GM21423 (cell line): ENCODE measurements at regions not wholly inside any gene's neighbourhood (a gene's known extent, or its start where the extent isn't known, plus 50 kb on each side); places are given as distances from the start of the nearest gene placed in this dataset.
"Not testable (repeated sequence)": the region's sequence is repeated elsewhere in the genome, so short reads cannot be mapped to it uniquely, and the experiment has no call there.

Source experiments
- ATAC-seq: cut with Tn5 transposase; IDR thresholded peaks from one replicate; pipeline ENCODE4 v1.9.1; 2021; ENCODE audit warnings: mild to moderate bottlenecking, moderate library complexity; ENCODE audit not compliant: unreplicated experiment

GRCh38 chr21:22359599-22359998 lies 1361.4 kb downstream of the NCAM2 start:
- ATAC-seq = not testable (repeated sequence)

GRCh38 chr21:22363504-22363903 lies 1365.3 kb downstream of the NCAM2 start:
- no peak for ATAC-seq

- ATAC-seq = no peak
Measured at GRCh38 chr21:22364163-22364562, 1366.0 kb downstream of the NCAM2 start.

GRCh38 chr21:22374218-22374969 lies 1376.2 kb downstream of the NCAM2 start:
- no peak for ATAC-seq

GRCh38 chr21:22377795-22378194 lies 1379.6 kb downstream of the NCAM2 start:
- ATAC-seq = not testable (repeated sequence)

GRCh38 chr21:22393324-22393723 lies 1395.1 kb downstream of the NCAM2 start:
- ATAC-seq = no peak

GRCh38 chr21:22395965-22396364 lies 1397.8 kb downstream of the NCAM2 start:
- ATAC-seq = no peak

GRCh38 chr21:22399681-22400514 lies 1401.7 kb downstream of the NCAM2 start:
- no peak for ATAC-seq

- ATAC-seq = no peak
Measured at GRCh38 chr21:22409571-22409970, 1411.4 kb downstream of the NCAM2 start.

- ATAC-seq = no peak
Measured at GRCh38 chr21:22416555-22416954, 1418.3 kb downstream of the NCAM2 start.

- no peak for ATAC-seq
Measured at GRCh38 chr21:22421416-22422180, 1423.4 kb downstream of the NCAM2 start.

GRCh38 chr21:22438428-22439086 lies 1440.3 kb downstream of the NCAM2 start:
- no peak for ATAC-seq

- no peak for ATAC-seq
Measured at GRCh38 chr21:22444990-22445389, 1446.8 kb downstream of the NCAM2 start.

GRCh38 chr21:22450507-22450906 lies 1452.3 kb downstream of the NCAM2 start:
- ATAC-seq = no peak

GRCh38 chr21:22456241-22456640 lies 1458.0 kb downstream of the NCAM2 start:
- ATAC-seq = no peak

GRCh38 chr21:22468893-22469292 lies 1470.7 kb downstream of the NCAM2 start:
- no peak for ATAC-seq

GRCh38 chr21:22474403-22474802 lies 1476.2 kb downstream of the NCAM2 start:
- no peak for ATAC-seq

- no peak for ATAC-seq
Measured at GRCh38 chr21:22476214-22476613, 1478.0 kb downstream of the NCAM2 start.

GRCh38 chr21:22476726-22477646 lies 1478.8 kb downstream of the NCAM2 start:
- ATAC-seq = no peak

- no peak for ATAC-seq
Measured at GRCh38 chr21:22490049-22490448, 1491.8 kb downstream of the NCAM2 start.
